SK-N-SH (cell line): ENCODE measurements at regions not wholly inside any gene's neighbourhood (a gene's known extent, or its start where the extent isn't known, plus 50 kb on each side); places are given as distances from the start of the nearest gene placed in this dataset.

ENCODE experiments used
- FOSL2 ChIP-seq: IDR thresholded peaks from 2 replicates; pipeline ENCODE4 v1.4.0; 2012; ENCODE audit warnings: low read depth, mild to moderate bottlenecking, moderate library complexity, borderline replicate concordance
- FOXJ3 ChIP-seq: sonication (generic); formaldehyde crosslinking; IDR thresholded peaks from 2 replicates; pipeline ENCODE4 v1.5.1; 2020; ENCODE audit warnings: mild to moderate bottlenecking, missing genetic modification reagents
- FOXM1 ChIP-seq: IDR thresholded peaks from 2 replicates; pipeline ENCODE4 v1.4.0; 2012; ENCODE audit warnings: low read depth, mild to moderate bottlenecking
- GABPA ChIP-seq: IDR thresholded peaks from 2 replicates; pipeline ENCODE4 v1.4.0; 2012; ENCODE audit warnings: low read depth, mild to moderate bottlenecking
- JUND ChIP-seq: IDR thresholded peaks from 2 replicates; pipeline ENCODE4 v1.4.0; 2012
- MXI1 ChIP-seq: IDR thresholded peaks from 2 replicates; pipeline ENCODE4 v1.6.1; 2012; ENCODE audit warnings: mild to moderate bottlenecking, low read depth, low read length, improper control_type of control experiment
- POLR2AphosphoS5 ChIP-seq: IDR thresholded peaks from 2 replicates; pipeline ENCODE4 v1.6.1; 2012; ENCODE audit warnings: low read depth, low read length
- RAD21 ChIP-seq: IDR thresholded peaks from 2 replicates; pipeline ENCODE4 v1.6.1; 2012; ENCODE audit warnings: mild to moderate bottlenecking, low read length
- SIN3A ChIP-seq: IDR thresholded peaks from 2 replicates; pipeline ENCODE4 v1.6.1; 2012; ENCODE audit warnings: low read depth, mild to moderate bottlenecking, low read length, moderate library complexity, borderline replicate concordance
- TAF1 ChIP-seq: IDR thresholded peaks from 2 replicates; pipeline ENCODE4 v1.6.1; 2012; ENCODE audit warnings: low read depth, mild to moderate bottlenecking, low read length, moderate library complexity, borderline replicate concordance
- TEAD4 ChIP-seq: IDR thresholded peaks from 2 replicates; pipeline ENCODE4 v1.4.0; 2012; ENCODE audit warnings: mild to moderate bottlenecking, borderline replicate concordance; ENCODE audit not compliant: insufficient read depth
- TF ChIP-seq, protein P1 (sequence below): fragments of 200-600 bp; sonication (generic); IDR thresholded peaks from 2 replicates; pipeline ENCODE4 v1.6.1; 2017; ENCODE audit warnings: antibody characterized with exemption, mild to moderate bottlenecking, moderate library complexity
- TF ChIP-seq, protein P2 (sequence below): IDR thresholded peaks from 2 replicates; pipeline ENCODE4 v1.4.0; 2012; ENCODE audit warnings: low read depth
- TF ChIP-seq, protein P3 (sequence below): IDR thresholded peaks from 2 replicates; pipeline ENCODE4 v1.4.0; 2012; ENCODE audit warnings: low read depth, borderline replicate concordance

DNA sequence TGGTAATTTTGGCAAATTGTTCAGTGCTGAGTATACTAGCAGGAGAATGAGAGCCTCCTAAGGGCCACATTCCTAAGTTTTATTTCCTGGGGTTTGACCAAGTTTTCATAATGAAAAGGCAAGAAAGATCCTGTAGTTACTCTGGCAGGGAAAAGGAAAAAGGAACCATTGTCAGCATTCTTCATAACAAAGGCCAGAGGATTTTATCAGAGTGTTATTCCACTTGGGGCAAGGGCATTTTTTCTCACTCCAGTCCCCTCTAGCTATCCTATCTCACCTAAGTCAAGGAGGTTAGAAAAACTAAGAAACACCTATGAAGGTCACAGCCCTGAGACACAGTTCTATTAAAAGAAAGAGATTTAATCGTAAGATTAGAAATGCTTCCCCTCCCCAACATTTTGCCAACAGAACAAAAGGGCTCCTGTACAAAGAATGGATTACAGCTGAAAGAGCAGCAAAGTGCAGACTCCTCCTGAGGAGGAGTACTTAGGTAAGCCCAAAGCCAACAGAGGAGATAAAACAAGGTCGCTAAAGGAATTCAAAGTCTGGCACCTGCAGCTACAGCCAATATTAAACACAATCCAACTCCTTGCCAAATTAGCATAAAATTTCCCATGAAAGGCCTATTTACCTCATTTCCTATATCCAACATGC, 162.4 kb downstream of the GALC start:
- no peak for TF ChIP-seq SIN3A
- TF ChIP-seq POLR2AphosphoS5, result no peak
- no peak for TF ChIP-seq RAD21
- TF ChIP-seq FOXM1, result no peak
- TF ChIP-seq, protein P1, sequence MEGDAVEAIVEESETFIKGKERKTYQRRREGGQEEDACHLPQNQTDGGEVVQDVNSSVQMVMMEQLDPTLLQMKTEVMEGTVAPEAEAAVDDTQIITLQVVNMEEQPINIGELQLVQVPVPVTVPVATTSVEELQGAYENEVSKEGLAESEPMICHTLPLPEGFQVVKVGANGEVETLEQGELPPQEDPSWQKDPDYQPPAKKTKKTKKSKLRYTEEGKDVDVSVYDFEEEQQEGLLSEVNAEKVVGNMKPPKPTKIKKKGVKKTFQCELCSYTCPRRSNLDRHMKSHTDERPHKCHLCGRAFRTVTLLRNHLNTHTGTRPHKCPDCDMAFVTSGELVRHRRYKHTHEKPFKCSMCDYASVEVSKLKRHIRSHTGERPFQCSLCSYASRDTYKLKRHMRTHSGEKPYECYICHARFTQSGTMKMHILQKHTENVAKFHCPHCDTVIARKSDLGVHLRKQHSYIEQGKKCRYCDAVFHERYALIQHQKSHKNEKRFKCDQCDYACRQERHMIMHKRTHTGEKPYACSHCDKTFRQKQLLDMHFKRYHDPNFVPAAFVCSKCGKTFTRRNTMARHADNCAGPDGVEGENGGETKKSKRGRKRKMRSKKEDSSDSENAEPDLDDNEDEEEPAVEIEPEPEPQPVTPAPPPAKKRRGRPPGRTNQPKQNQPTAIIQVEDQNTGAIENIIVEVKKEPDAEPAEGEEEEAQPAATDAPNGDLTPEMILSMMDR, result no peak
- no peak for TF ChIP-seq JUND
- no peak for TF ChIP-seq FOXJ3 (CRISPR knock-in tag)
- TF ChIP-seq TAF1, result no peak
- TF ChIP-seq, protein P2, sequence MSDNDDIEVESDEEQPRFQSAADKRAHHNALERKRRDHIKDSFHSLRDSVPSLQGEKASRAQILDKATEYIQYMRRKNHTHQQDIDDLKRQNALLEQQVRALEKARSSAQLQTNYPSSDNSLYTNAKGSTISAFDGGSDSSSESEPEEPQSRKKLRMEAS, result no peak
- TF ChIP-seq GABPA, result no peak
- TF ChIP-seq MXI1, result no peak
- TF ChIP-seq TEAD4, result no peak
- no peak for TF ChIP-seq FOSL2
- TF ChIP-seq, protein P3, sequence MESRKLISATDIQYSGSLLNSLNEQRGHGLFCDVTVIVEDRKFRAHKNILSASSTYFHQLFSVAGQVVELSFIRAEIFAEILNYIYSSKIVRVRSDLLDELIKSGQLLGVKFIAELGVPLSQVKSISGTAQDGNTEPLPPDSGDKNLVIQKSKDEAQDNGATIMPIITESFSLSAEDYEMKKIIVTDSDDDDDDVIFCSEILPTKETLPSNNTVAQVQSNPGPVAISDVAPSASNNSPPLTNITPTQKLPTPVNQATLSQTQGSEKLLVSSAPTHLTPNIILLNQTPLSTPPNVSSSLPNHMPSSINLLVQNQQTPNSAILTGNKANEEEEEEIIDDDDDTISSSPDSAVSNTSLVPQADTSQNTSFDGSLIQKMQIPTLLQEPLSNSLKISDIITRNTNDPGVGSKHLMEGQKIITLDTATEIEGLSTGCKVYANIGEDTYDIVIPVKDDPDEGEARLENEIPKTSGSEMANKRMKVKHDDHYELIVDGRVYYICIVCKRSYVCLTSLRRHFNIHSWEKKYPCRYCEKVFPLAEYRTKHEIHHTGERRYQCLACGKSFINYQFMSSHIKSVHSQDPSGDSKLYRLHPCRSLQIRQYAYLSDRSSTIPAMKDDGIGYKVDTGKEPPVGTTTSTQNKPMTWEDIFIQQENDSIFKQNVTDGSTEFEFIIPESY, result no peak
